Fibroblast of the conjunctiva (primary cell): ENCODE measurements at regions not wholly inside any gene's neighbourhood (a gene's known extent, or its start where the extent isn't known, plus 50 kb on each side); places are given as distances from the start of the nearest gene placed in this dataset.

Source experiments
- DNase-seq: peaks from one replicate; pipeline ENCODE4 v3.0.0-alpha.2; 2010; ENCODE audit warnings: low read depth

DNA sequence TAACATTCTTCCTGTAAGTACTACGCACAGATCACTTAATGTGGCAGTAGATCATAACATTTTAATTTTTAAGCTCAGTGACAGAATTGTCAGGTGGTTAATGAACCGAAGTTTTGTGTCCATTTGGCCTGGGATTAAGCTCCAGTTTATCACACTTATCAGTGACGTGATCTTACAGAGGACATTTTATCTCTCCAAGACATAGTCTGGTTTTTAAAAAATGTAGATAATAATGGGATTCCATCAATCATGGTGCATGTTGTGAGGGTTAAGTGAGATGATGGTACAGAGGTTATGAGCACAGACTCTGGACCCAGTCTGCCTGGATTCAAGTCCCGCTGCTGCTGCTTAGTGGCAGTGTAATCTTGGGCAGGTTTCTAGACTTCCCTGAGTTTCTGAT lies 66.0 kb upstream of the ZFAND5 start:
- DNase-seq, result no peak

DNA sequence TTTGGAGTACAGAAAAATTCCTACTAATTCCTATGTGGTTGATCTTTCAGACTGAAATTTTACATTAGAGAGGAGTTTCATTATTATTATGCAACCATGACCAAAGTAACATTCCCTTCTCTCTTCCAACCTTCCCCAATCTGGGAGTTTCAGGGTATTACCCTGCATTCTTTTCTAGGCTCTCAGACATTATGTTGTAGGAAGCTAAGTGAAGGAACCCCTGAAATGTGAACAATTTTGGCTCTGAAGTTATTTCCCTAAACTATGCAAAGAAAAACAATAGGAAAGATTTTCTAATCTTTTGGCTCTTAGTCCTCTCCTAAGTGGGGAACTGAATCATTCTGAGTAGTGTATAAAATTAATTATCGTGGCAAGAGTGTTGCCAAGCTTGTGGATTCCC lies 63.3 kb upstream of the ZFAND5 start:
- DNase-seq, result no peak

DNA sequence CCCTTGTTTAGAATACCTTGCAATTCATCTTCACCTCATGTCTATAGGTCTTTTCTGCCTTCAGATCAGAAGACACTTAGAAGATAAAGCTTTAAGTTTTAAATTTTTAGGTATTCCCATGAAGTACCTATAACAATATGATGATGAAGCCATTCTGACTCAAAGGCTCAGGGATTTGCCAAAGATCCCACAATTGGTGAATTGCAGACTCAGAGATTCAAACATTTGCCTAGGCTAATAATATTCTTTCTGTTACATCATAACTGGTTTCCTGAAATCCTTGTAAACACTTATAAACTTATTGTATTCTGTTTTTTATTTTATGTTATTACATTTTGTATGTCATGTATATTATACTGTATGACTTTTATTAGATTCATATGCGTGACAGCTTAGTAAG lies 62.8 kb upstream of the ZFAND5 start:
- DNase-seq, result no peak

DNA sequence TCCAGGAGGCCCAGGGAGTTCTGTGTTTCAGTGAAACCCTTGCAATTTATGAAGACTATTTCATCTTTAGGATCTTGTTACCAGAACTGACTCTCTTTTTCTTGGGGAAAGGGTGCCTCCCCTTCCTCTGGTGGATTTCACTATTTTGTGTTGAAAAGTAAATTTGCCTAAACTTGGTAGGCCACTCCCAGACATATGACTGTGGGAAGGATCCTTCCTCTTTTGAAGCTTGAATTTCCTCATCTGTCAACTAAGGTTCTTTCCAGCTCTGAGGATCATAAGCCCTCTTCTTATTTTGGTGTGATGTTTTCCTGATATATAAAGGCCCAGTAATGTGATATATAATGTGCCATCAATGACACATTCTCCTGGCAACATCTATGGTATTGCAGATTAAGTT lies 59.1 kb upstream of the ZFAND5 start:
- DNase-seq, result no peak

DNA sequence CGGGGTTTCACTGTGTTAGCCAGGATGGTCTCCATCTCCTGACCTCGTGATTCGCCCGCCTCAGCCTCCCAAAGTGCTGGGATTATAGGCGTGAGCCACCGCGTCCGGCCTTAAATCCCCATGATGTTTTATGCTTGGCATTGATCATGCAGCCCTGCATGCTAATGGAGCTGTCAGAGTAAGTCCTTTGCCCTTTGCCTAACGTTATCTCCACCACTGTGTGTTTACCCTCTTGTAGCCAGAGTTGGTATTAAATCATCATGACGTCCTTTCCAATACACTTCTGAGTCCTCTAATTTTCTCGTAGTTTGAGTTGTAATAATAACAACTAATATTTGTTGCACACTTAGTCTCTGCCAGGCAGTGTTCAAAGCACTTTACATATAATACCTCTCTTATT lies 57.2 kb upstream of the ZFAND5 start:
- DNase-seq, result no peak

DNA sequence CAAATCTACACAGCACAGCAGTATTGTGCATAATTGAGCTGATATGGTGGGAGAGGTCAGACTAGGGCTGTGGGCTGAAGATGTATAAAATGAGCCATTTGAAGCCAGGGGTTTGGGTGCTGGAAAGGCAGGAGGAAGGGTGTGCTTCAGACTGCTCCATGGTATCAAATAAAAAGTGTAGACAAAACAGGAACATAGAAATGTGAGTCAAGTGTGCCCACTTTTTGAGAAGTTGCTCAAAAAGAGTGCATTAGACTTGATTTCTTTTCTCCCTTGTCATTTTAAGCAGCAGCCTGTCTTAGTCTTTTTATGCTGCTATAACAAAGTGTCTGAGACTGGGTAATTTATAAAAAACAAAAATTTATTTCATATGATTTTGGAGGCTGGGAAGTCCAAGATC lies 55.8 kb upstream of the ZFAND5 start:
- DNase-seq, result no peak

DNA sequence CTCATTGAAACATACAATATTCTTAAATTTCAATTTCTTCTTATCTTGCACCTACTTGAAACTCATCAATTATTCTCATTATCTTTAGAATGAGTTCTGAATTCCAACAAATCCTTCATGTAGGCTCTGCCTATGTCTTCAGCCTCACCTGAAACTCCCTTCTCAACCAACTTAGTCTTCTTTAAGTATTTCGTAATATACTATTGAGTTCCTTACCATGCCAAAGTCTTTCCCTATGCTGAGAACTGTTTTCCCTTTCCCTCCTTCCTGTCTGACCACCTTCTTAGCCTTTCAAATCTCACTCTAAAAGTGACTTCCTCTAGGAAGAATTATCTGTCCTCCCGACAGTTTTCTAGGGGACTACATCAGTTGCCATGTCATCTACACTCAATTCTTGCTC lies 50.9 kb upstream of the ZFAND5 start:
- DNase-seq, result no peak

DNA sequence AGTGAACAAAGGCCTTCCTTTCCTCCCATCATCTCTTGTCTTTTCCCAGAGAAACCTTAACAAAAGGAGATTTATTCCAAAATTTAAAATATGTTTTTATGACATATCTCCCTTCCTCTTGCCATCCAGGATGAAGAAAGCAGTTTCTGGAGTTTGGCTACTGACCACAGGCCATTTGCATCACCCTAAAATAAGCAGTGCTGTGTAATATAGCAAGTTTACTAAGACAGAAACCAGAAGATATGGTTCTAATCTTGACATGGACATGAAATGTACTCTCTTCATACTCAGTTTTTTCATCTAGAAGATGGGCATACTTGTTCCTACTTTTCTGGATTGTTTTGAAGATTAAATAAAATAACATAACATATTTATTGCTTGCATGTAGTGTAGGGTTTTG lies 50.2 kb upstream of the ZFAND5 start:
- no peak for DNase-seq
